HuH-7.5 (cell line): ENCODE measurements at regions not wholly inside any gene's neighbourhood (a gene's known extent, or its start where the extent isn't known, plus 50 kb on each side); places are given as distances from the start of the nearest gene placed in this dataset.

Experiments used
- DNase-seq: peaks from one replicate; pipeline ENCODE4 v3.0.0; 2011; ENCODE audit warnings: low spot score

DNA sequence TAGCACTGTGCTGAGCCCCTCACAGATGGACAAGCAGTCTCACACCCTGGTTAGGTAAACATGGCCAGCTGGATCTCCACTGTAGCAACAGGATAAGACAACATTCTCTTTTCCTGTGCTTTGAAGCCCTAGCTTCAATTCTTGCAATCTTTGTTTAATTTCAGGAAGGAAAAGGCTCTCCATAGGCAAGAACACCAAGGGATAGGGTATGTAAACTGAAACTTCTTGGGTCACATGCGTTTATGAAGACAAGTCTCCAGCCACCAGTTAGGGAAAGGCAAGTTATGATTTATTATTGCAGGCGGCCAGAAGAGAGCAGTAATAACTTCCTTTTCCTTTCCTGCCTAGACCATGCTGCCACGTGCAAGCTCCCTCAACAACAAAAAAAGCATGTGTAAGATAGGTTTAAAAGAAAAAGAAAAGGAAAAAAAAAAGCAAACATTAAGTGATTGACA is 50.1 kb upstream of the POU5F2 start:
- no peak for DNase-seq
